PC-3 (cell line): ENCODE measurements at regions not wholly inside any gene's neighbourhood (a gene's known extent, or its start where the extent isn't known, plus 50 kb on each side); places are given as distances from the start of the nearest gene placed in this dataset.

Source experiments
- CTCF ChIP-seq: fragments of 300-600 bp; sonication (generic); conservative IDR thresholded peaks from 2 replicates; pipeline ENCODE4 v1.5.1; 2017; ENCODE audit warnings: antibody characterized with exemption, low read depth, mild to moderate bottlenecking, low read length
- EZH2 ChIP-seq: fragments of 300-600 bp; sonication (generic); IDR thresholded peaks from one replicate; pipeline ENCODE4 v1.6.1; 2017; ENCODE audit warnings: antibody characterized with exemption, mild to moderate bottlenecking, low read length; ENCODE audit not compliant: unreplicated experiment
- EZH2phosphoT487 ChIP-seq: fragments of 300-600 bp; sonication (generic); IDR thresholded peaks from 2 replicates; pipeline ENCODE4 v1.6.1; 2018; ENCODE audit warnings: mild to moderate bottlenecking, antibody characterized with exemption, low read length, borderline replicate concordance

GRCh38 chr11:44472916-44473315 lies 92.5 kb upstream of the CD82 start:
- TF ChIP-seq CTCF = no peak
- no peak for TF ChIP-seq EZH2phosphoT487
- no peak for TF ChIP-seq EZH2
